CMK (cell line): ENCODE measurements at regions not wholly inside any gene's neighbourhood (a gene's known extent, or its start where the extent isn't known, plus 50 kb on each side); places are given as distances from the start of the nearest gene placed in this dataset.

Source experiments
- DNase-seq: peaks from one replicate; pipeline ENCODE4 v3.0.0-alpha.2; 2010; ENCODE audit warnings: low read depth

- DNase-seq = no peak
These were observed 251.3 kb downstream of the GAS1 start for GRCh38 chr9:86695910-86696424.

DNA sequence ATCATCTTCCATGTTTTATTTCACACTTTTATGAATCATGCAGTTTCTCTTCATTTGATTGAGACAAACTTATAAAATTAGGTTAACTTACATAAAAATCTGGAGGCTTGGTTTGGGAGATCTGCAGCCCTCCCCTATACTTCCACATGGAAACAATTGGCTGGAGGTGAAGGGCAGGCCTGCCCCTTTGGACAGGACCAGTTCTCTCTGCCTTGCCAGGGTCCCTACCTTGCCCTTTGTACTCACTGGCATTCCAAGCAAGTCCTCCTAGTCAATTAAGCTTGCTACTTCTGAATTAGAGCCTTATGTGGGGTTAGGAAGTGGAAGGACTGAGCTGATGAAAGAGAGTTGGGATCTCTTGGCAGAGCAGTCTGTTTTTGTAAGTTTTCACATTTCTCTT, 257.3 kb downstream of the GAS1 start:
- DNase-seq = no peak

DNA sequence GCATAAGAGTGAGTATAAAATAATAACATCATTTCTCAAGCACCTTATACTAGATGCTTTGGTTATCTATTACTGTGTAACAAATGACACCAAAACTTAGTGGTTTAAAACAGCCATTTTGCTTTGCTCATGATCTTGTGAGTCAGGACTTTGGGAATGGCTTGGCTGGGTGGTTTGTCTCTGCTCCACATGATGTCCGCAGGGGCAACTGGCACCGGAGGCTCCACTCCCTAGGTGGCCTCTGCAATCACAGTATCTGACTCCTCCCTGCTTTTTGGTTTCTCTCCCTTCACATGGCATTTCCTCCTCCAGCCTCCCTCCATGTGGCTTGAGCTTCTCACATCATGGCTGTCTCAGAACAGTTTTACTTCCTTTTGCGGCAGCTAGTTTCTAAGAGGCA, 259.5 kb downstream of the GAS1 start:
- no peak for DNase-seq

GRCh38 chr9:86685556-86685955, 261.8 kb downstream of the GAS1 start:
- no peak for DNase-seq

DNA sequence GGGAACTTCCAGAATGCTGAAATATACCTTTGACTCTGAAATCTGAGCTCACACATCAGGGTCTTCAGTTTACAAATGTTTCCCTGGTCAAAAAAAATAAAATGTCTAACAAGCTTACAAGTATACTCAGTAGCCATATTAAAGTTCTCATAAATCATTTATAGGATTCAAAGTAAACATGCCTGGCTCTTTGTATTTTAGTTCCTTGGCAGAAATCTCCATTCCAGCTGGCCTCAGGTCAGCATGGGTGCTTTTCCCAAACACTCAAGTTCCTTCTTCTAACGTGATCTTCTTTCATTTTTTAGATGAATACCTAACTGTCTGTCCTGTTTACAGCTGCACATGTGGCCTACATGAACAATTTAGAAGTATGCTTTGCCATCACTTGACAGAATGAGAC, 263.2 kb downstream of the GAS1 start:
- no peak for DNase-seq

DNA sequence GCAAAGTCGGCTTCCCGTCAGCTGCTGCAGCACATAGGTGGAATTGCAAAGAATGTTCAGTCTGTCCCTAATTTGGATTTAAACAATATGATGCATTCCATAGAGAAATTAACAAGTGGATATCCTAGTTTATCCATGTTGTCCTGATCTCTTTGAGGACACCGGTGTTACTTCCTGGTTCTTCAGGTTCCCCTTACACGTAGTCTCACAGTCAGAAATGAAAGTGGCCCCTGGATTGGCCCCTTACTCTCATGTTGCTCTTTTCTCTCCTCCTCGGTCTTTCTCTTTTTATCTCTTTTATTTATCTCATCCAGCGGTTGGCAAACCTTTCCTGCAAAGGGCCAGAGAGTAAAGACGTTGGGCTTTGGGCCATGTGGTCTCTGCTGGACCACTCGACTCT, 265.1 kb downstream of the GAS1 start:
- no peak for DNase-seq

GRCh38 chr9:86679909-86680308, 267.4 kb downstream of the GAS1 start:
- DNase-seq = no peak

DNA sequence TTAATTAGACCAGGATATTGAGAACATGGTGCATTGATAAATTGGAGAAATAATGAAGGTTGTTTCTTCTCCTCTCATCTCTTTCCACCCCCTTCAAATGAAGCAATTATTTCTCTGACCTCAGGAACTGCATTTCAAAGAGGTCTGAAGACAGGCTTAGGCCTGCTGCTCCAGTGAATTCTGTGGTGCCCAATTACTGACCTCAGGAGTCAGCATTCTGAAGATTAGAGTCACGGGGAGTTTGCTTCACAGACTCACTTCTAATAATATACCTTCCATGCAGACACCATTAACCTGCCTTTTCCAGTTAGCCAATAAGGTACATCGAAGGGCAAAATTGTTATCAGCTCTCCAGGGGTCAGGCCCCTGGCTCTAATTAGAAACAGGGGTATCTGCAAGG, 270.9 kb downstream of the GAS1 start:
- no peak for DNase-seq

GRCh38 chr9:86675805-86676204, 271.5 kb downstream of the GAS1 start:
- DNase-seq = no peak

DNA sequence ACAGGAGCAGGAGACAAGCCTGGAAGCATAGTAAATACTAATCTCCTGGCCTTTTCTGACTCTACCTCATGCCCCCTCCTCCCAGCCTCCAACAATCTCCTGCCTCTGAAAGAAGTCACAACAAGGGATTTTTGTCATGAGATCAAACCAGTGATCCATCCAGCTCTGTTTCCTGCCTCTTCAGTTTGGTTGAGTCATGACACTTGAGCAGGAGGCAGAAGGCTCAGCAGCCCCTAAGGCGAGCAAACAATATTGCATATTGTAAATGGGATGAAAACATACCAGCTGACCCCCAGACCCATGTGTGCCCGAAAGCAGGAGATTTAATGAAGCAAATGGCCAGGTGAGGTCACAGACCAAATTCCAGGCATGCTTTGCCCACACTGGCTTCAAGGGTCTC, 272.8 kb downstream of the GAS1 start:
- no peak for DNase-seq

DNA sequence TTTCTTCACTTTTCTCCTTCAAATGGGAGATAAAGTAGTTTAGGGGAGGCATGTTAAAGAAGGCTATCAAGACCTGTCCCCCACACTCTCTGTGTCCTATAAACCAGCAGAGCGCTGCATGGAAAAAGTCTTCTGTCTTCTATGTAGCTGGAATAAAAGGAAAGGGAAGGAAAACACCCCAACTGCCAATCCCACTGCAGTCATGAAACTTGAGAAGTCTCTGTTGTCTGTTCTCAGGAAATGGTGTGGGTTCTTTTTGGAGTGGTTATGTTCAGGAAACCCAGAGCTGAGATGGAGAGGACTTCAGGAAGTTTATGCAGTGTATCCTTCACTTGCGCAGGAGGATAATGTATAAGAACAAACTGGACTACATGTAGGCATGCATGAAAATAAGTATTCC, 274.3 kb downstream of the GAS1 start:
- DNase-seq = no peak

DNA sequence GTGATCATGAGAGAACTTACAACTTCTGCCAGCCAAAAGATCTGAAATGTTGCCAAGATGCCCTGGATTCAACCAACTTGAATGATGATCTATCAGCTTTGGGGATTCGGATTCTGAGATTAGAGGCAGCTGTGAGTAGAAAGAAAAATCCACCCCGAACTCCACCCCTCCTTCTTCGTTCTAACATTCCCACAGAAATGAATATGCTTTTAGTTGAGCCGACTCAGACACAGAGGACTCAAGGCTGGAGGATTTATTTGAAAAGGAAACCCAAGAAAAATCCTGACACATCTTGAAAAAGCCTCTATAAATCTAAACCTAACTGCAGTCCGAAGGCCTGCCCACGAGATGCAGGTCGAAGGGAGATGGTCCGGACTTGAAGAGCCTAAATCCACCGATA, 275.0 kb downstream of the GAS1 start:
- DNase-seq = no peak

DNA sequence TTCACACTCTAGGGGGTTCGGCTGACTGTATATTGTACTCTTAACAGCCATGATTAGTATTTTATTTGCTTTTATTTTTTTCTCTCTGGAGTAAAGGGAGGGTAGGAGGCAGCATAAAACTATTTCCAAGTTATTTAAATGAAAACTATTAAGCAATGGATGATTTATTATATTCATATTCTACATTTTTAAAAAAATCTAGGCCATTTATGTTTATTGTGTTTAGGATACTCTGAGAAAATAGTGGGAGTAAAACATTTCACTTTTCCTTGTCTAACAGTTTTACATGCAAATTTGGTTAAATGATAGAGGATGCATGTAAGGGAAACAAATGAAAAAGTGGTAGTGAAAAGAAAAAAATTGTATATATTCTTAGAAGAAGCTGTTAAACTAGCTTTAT, 276.3 kb downstream of the GAS1 start:
- no peak for DNase-seq

DNA sequence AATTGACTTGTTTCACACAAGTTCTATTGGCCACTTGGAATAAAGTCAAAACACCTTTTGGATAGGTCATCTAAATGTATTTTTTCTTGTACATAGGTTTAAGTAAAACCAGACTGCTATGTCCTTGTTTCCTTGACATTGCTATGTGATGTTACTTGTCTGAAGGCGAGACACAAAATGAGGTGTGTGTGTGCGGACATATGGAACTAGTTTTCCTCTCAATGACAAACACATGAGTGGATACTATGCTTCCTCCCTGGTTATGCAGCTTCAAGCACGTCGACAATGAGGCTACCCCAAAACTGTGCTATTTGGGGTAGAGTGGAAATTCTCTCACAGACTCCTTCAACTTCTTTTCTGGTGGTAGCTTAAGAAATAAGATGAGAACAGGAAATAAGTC, 276.8 kb downstream of the GAS1 start:
- no peak for DNase-seq

- no peak for DNase-seq
These were observed 277.2 kb downstream of the GAS1 start for GRCh38 chr9:86670076-86670475.

GRCh38 chr9:86669422-86669821, 277.9 kb downstream of the GAS1 start:
- no peak for DNase-seq

GRCh38 chr9:86668488-86668887, 278.8 kb downstream of the GAS1 start:
- DNase-seq = no peak

- DNase-seq = no peak
These were observed 280.0 kb downstream of the GAS1 start for GRCh38 chr9:86667307-86667706.

DNA sequence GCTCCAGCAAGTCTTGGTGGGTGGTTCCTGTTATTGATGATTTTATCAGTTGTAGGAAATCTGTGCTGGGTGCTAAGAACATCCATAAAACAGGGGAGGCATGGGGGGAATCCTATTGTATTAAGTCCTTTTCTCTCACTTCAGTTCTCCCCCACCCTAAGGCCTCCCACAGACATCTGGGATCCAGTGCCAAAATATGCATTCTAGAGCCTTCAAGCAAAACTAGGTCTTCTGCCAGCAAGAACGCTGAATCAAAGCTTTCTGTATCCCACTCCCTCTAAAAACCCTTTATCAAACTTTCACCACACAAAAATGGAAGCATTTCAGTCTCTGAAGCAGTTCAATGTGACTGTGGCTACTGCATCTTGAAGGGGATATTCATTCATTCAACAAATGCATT, 281.9 kb downstream of the GAS1 start:
- DNase-seq = no peak

GRCh38 chr9:86664603-86665002, 282.7 kb downstream of the GAS1 start:
- DNase-seq = no peak

- DNase-seq = no peak
These were observed 283.4 kb downstream of the GAS1 start for GRCh38 chr9:86663905-86664304.

DNA sequence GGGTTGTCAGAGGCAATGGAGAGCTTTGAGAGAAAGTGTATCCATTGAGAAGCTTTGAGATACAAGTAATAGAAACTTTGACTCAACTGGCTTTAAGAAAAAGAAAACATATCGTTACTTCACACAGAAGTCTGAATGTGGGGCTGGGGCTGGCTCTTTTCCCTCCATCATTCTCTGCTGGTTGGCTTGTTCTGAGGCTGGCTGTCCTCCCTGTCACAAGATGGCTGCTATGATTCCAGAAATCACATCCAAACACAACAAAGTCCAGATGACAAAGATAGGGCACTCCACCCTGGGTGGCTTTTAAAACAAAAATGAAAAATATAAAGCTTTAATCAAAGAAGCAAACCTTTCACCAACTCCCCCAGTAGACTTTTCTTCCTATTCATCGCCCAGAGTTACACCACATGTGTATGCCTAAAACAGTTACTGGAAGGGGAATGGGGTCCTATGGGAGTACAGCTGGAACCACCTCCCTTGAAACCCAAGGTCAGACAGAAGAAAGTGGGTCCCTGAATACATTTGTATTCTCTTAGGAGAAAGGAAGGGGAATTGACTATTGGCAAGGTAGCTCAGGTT, 284.3 kb downstream of the GAS1 start:
- DNase-seq = no peak

DNA sequence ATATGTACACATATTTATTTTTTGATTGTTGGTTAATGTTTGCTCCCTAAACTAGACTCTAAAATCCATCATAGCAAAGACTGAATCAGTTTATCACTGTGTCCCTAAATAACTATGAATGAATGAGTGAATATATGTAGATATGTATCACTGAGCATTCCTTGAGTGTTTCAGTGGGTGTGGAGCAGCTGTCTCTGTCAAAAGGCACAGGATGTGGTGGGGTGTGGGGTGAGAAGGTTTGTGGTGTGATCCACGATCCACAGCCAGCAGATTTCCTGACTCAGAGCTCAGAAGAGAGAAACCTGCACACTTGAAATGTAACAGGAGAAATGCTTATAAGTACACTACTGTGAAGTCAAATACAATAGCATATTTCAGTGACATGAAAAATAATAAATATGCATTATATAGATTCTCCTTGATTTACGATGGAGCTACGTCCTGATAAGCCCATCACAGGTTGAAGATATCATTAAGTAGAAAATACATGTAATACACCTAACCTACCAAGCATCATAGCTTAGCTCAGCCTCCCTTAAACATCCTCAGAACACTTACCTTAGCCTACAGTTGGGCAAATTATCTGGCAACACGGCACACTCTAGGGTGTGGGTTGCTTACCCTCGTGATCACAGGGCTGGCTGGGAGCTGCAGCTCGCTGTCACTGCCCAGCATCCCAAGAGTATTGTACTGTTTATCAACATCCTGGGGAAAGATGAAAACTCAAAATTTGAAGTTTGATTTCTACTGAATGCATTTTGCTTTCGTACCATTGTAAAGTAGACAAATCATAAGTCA, 287.0 kb downstream of the GAS1 start:
- no peak for DNase-seq
